SK-N-SH (cell line): ENCODE measurements at regions not wholly inside any gene's neighbourhood (a gene's known extent, or its start where the extent isn't known, plus 50 kb on each side); places are given as distances from the start of the nearest gene placed in this dataset.

Experiments used
- CTCF ChIA-PET: fragments of 300-600, 350-600 bp; formaldehyde crosslinking; extraction: SDS; loops from one replicate; lab custom pipeline; 2021; lab: Yijun Ruan, JAX
- POLR2A ChIA-PET: fragments of 350-600 bp; sonication (Branson Sonifier 250); formaldehyde crosslinking; extraction: SDS; loops from one replicate; lab custom pipeline; 2020; ENCODE audit warnings: antibody characterized with exemption, inconsistent platforms; lab: Yijun Ruan, JAX
- DNase-seq: peaks from one replicate; pipeline ENCODE4 v3.0.0; 2012
- H2AFZ ChIP-seq: fragments of 200-600 bp; sonication (generic); 2 replicates; pipeline ENCODE4 v1.8.1; 2016; ENCODE audit warnings: antibody characterized with exemption, mild to moderate bottlenecking, low read depth
- H3F3A ChIP-seq: fragments of 200-600 bp; sonication (generic); replicated peaks from 2 replicates; pipeline ENCODE3; 2016; ENCODE audit warnings: antibody characterized with exemption, mild to moderate bottlenecking; ENCODE audit not compliant: insufficient read depth
- H3K27ac ChIP-seq, 2 experiments: fragments of 200-500 bp in 1 of 2; fragments of 200-600 bp in 1 of 2; sonication (Bioruptor generic) in 1 of 2; sonication (generic), shearing (Covaris generic) in 1 of 2; 2 replicates each; pipeline versions ENCODE4 v1.5.1 to v1.6.1; 2014 to 2016; ENCODE audit warnings: low read depth in 2 of 2, inconsistent platforms in 1 of 2, low read length in 1 of 2, mild to moderate bottlenecking in 1 of 2, mixed read lengths in 1 of 2
- H3K27me3 ChIP-seq: fragments of 200-600 bp; sonication (generic), shearing (Covaris generic); 2 replicates; pipeline ENCODE4 v1.6.1; 2016; ENCODE audit warnings: mixed run types; ENCODE audit not compliant: insufficient read depth
- H3K36me3 ChIP-seq, 2 experiments: fragments of 200-500 bp in 1 of 2; fragments of 200-600 bp in 1 of 2; sonication (Bioruptor generic) in 1 of 2; sonication (generic) in 1 of 2; replicated peaks in 1 of 2; 2 replicates each; pipeline versions ENCODE3 to v1.5.1; 2014 to 2016; ENCODE audit warnings: low read length in 1 of 2, mild to moderate bottlenecking in 1 of 2; ENCODE audit not compliant: insufficient read depth in 2 of 2, control insufficient read depth in 1 of 2
- H3K4me1 ChIP-seq, 2 experiments: fragments of 200-500 bp in 1 of 2; fragments of 200-600 bp in 1 of 2; sonication (Bioruptor generic) in 1 of 2; sonication (generic), shearing (Covaris generic) in 1 of 2; 2 replicates each; pipeline versions ENCODE4 v1.5.1 to v1.6.1; 2014 to 2016; ENCODE audit warnings: low read depth in 1 of 2, low read length in 1 of 2, mixed run types in 1 of 2; ENCODE audit not compliant: insufficient read depth in 2 of 2, control insufficient read depth in 1 of 2
- H3K4me2 ChIP-seq: fragments of 200-600 bp; sonication (generic), shearing (Covaris generic); 2 replicates; pipeline ENCODE4 v1.6.1; 2017; ENCODE audit warnings: mixed run types
- H3K4me3 ChIP-seq, 2 experiments: fragments of 200-500 bp in 1 of 2; fragments of 200-600 bp in 1 of 2; sonication (Bioruptor generic) in 1 of 2; sonication (generic), shearing (Covaris generic) in 1 of 2; 2 replicates each; pipeline versions ENCODE4 v1.5.1 to v1.8.1; 2014 to 2016; ENCODE audit warnings: low read depth in 2 of 2, inconsistent platforms in 1 of 2, low read length in 1 of 2, mild to moderate bottlenecking in 1 of 2, mixed read lengths in 1 of 2, moderate library complexity in 1 of 2
- H3K79me2 ChIP-seq: fragments of 200-600 bp; sonication (generic); 2 replicates; pipeline ENCODE4 v1.8.1; 2017; ENCODE audit warnings: mild to moderate bottlenecking; ENCODE audit not compliant: insufficient read depth
- H3K9ac ChIP-seq: fragments of 200-600 bp; sonication (generic); 2 replicates; pipeline ENCODE4 v1.6.1; 2017; ENCODE audit warnings: mixed run types
- H3K9me2 ChIP-seq: fragments of 200-600 bp; sonication (generic); 2 replicates; pipeline ENCODE4 v1.6.1; 2017; ENCODE audit warnings: mixed run types
- H3K9me3 ChIP-seq: fragments of 200-600 bp; sonication (generic); 2 replicates; pipeline ENCODE4 v1.6.1; 2017; ENCODE audit warnings: mixed run types, mild to moderate bottlenecking, moderate library complexity
- H4K20me1 ChIP-seq: fragments of 200-600 bp; sonication (generic); 2 replicates; pipeline ENCODE4 v1.6.1; 2017; ENCODE audit warnings: mild to moderate bottlenecking, mixed run types; ENCODE audit not compliant: insufficient read depth
- CHD2 ChIP-seq: fragments of 150-350 bp; IDR thresholded peaks from 2 replicates; pipeline ENCODE4 v1.6.1; 2018; ENCODE audit warnings: low read length; ENCODE audit not compliant: partially characterized antibody
- EP300 ChIP-seq, 2 experiments: IDR thresholded peaks; 2 replicates each; pipeline versions ENCODE4 v1.4.0 to v1.6.1; 2012; ENCODE audit warnings: borderline replicate concordance in 1 of 2, low read depth in 1 of 2, low read length in 1 of 2
- EZH2phosphoT487 ChIP-seq: fragments of 200-600 bp; sonication (generic); IDR thresholded peaks from 2 replicates; pipeline ENCODE4 v1.6.1; 2017; ENCODE audit warnings: low read depth, mixed run types, mild to moderate bottlenecking, antibody characterized with exemption, moderate library complexity, borderline replicate concordance
- FOXJ3 ChIP-seq: sonication (generic); formaldehyde crosslinking; IDR thresholded peaks from 2 replicates; pipeline ENCODE4 v1.5.1; 2020; ENCODE audit warnings: mild to moderate bottlenecking, missing genetic modification reagents
- FOXM1 ChIP-seq: IDR thresholded peaks from 2 replicates; pipeline ENCODE4 v1.4.0; 2012; ENCODE audit warnings: low read depth, mild to moderate bottlenecking
- GABPA ChIP-seq: IDR thresholded peaks from 2 replicates; pipeline ENCODE4 v1.4.0; 2012; ENCODE audit warnings: low read depth, mild to moderate bottlenecking
- GATA2 ChIP-seq: sonication (generic); formaldehyde crosslinking; IDR thresholded peaks from 2 replicates; pipeline ENCODE4 v1.5.0; 2020; ENCODE audit warnings: mild to moderate bottlenecking, missing genetic modification reagents
- MAX ChIP-seq: IDR thresholded peaks from 2 replicates; pipeline ENCODE4 v1.4.0; 2012; ENCODE audit warnings: low read depth
- MEF2A ChIP-seq: IDR thresholded peaks from 2 replicates; pipeline ENCODE4 v1.4.0; 2012; ENCODE audit warnings: low read depth, borderline replicate concordance
- MXI1 ChIP-seq: IDR thresholded peaks from 2 replicates; pipeline ENCODE4 v1.6.1; 2012; ENCODE audit warnings: mild to moderate bottlenecking, low read depth, low read length, improper control_type of control experiment
- NFIC ChIP-seq: IDR thresholded peaks from 2 replicates; pipeline ENCODE4 v1.4.0; 2012; ENCODE audit warnings: borderline replicate concordance
- POLR2AphosphoS5 ChIP-seq: IDR thresholded peaks from 2 replicates; pipeline ENCODE4 v1.6.1; 2012; ENCODE audit warnings: low read depth, low read length
- RAD21 ChIP-seq: IDR thresholded peaks from 2 replicates; pipeline ENCODE4 v1.6.1; 2012; ENCODE audit warnings: mild to moderate bottlenecking, low read length
- RFX5 ChIP-seq: IDR thresholded peaks from 2 replicates; pipeline ENCODE4 v1.6.1; 2012; ENCODE audit warnings: mild to moderate bottlenecking, improper control_type of control experiment, low read length
- RXRA ChIP-seq: IDR thresholded peaks from 2 replicates; pipeline ENCODE4 v1.4.0; 2012; ENCODE audit warnings: low read depth, mild to moderate bottlenecking, borderline replicate concordance
- SIN3A ChIP-seq: IDR thresholded peaks from 2 replicates; pipeline ENCODE4 v1.6.1; 2012; ENCODE audit warnings: low read depth, mild to moderate bottlenecking, low read length, moderate library complexity, borderline replicate concordance
- SMC3 ChIP-seq: IDR thresholded peaks from 2 replicates; pipeline ENCODE4 v1.6.1; 2012; ENCODE audit warnings: low read depth, low read length, improper control_type of control experiment
- TAF1 ChIP-seq: IDR thresholded peaks from 2 replicates; pipeline ENCODE4 v1.6.1; 2012; ENCODE audit warnings: low read depth, mild to moderate bottlenecking, low read length, moderate library complexity, borderline replicate concordance
- YY1 ChIP-seq: IDR thresholded peaks from 2 replicates; pipeline ENCODE4 v1.4.0; 2012; ENCODE audit warnings: low read depth, mild to moderate bottlenecking
- WGBS: methylation state at CpG from one replicate; pipeline ENCODE4 v1.1.6; 2017; ENCODE audit warnings: low lambda C conversion rate; 5-methylcytosine and 5-hydroxymethylcytosine counted together
- TF ChIP-seq, protein P1 (sequence below): fragments of 150-350 bp; IDR thresholded peaks from 2 replicates; pipeline ENCODE4 v1.6.1; 2017; ENCODE audit warnings: antibody characterized with exemption, low read length, low read depth, borderline replicate concordance
- TF ChIP-seq, protein P2 (sequence below): IDR thresholded peaks from 2 replicates; pipeline ENCODE4 v1.4.0; 2012; ENCODE audit warnings: low read depth, borderline replicate concordance

- Histone ChIP-seq H3K9me2 (no peaks in the 10 kb centered on the region), H3K27ac (no peak overlapping the region), H3K36me3 (no peaks in the 10 kb centered on the region), H3K79me2 (no peaks in the 10 kb centered on the region), H3K9ac (no peak overlapping the region), H3K27me3 (peaks cover 4% of the 10 kb centered on the region; the same call in 1 of the 2 replicates), H3K4me1 (peaks cover 0 to 7% of the 10 kb centered on the region in 2 experiments; a peak in 1 of 4 replicates), H3K4me3 (no peak overlapping the region), H2AFZ (no peak overlapping the region), H3K4me2 (no peak overlapping the region), H3K9me3 (no peaks in the 10 kb centered on the region), H3F3A (no peaks in the 10 kb centered on the region), H4K20me1 (no peaks in the 10 kb centered on the region)
- CTCF ChIA-PET: interaction anchor here (0.6 to 4.6 kb wide), 6 partner anchors 16 to 364 kb away, joined by 3 to 31 read pairs (median 4); no protein-coding TSS in a partner anchor
- no peak for TF ChIP-seq GATA2 (CRISPR knock-in tag)
- no peak for TF ChIP-seq SIN3A
- TF ChIP-seq POLR2AphosphoS5: no peak
- WGBS: 71% methylated on average over 3 of the region's 3 CpGs
- no peak for DNase-seq
- POLR2A ChIA-PET: no interaction called here
These were observed 75.8 kb upstream of the ABCD3 start for GRCh38 chr1:94342416-94342815.

DNA sequence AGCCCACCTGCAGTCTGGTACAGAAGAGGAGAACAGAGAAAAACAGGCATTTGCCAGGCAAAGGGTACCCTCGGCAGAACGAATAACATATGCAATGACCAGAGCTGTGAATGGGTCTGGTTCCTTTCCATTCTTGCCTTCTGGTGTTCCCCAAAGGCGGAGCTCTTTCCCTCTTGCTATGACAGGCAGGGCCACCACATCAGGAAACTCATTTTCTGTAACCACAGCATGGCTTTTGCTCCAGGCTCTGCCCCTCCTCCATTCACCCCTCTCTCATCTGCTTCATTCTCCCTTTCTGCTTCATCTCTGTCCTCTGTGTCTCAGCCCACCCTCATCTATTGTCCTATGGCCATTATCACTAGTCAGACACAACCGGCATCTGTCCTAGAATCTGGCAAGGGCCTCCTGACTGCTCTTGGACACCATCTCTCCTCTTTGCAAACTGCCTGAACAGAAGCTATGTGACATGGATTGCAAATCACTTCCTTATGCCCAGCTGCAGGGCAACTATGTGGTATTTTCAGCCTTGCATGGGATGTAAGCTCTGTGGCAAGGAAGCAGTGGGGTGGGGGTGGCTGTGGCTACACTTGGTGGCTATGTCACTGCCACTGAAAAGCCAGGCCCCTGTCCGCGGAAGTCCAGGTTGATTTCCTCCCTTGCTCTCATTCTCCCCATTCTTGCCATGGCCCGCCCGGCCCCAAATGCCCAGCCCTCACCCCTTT is 78.8 kb upstream of the ABCD3 start:
- peaks cover 6% of the 10 kb centered on the region for H3F3A ChIP-seq
- H3K9ac ChIP-seq: no peak overlapping the region
- H3K4me3 ChIP-seq: no peak overlapping the region
- ChIA-PET POLR2A (no interaction called here), CTCF (interaction anchor here (0.6 to 11.4 kb wide), 5 partner anchors 102 to 307 kb away, joined by 3 to 889 read pairs (median 8); partner anchors contain the start of gene ARHGAP29)
- H3K27ac ChIP-seq: no peak overlapping the region; a peak in 1 of 4 replicates
- H3K36me3 ChIP-seq: no peaks in the 10 kb centered on the region
- no peak overlapping the region for H2AFZ ChIP-seq
- 81% methylated on average over 8 of the region's 8 CpGs for WGBS
- peaks cover 4% of the 10 kb centered on the region; the same call in 1 of the 2 replicates for H3K27me3 ChIP-seq
- no peaks in the 10 kb centered on the region for H3K79me2 ChIP-seq
- TF ChIP-seq YY1: no peak
- no peak for TF ChIP-seq FOXJ3 (CRISPR knock-in tag)
- TF ChIP-seq MXI1: no peak
- TF ChIP-seq NFIC: no peak
- no peak for TF ChIP-seq RFX5
- no peak for TF ChIP-seq RAD21
- TF ChIP-seq TAF1: no peak
- no peak for TF ChIP-seq EP300 (IDR thresholded peaks at IDR 0.05; ENCODE audit: borderline replicate concordance in 1 of 2, low read depth in 1 of 2, low read length in 1 of 2)
- no peak for TF ChIP-seq MEF2A
- TF ChIP-seq EZH2phosphoT487: no peak
- no peak for TF ChIP-seq RXRA
- no peak for TF ChIP-seq GABPA
- TF ChIP-seq FOXM1: no peak
- TF ChIP-seq, protein P1, sequence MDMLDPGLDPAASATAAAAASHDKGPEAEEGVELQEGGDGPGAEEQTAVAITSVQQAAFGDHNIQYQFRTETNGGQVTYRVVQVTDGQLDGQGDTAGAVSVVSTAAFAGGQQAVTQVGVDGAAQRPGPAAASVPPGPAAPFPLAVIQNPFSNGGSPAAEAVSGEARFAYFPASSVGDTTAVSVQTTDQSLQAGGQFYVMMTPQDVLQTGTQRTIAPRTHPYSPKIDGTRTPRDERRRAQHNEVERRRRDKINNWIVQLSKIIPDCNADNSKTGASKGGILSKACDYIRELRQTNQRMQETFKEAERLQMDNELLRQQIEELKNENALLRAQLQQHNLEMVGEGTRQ: no peak
- TF ChIP-seq SMC3: no peak
- TF ChIP-seq, protein P2, sequence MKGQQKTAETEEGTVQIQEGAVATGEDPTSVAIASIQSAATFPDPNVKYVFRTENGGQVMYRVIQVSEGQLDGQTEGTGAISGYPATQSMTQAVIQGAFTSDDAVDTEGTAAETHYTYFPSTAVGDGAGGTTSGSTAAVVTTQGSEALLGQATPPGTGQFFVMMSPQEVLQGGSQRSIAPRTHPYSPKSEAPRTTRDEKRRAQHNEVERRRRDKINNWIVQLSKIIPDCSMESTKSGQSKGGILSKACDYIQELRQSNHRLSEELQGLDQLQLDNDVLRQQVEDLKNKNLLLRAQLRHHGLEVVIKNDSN: no peak
- no peak for TF ChIP-seq MAX
- TF ChIP-seq CHD2: no peak
- DNase-seq: no peak
- H3K9me2 ChIP-seq: no peaks in the 10 kb centered on the region
- no peaks in the 10 kb centered on the region for H4K20me1 ChIP-seq
- no peak overlapping the region for H3K4me2 ChIP-seq
- H3K4me1 ChIP-seq: peaks cover 6 to 7% of the 10 kb centered on the region in 2 experiments; a peak in 3 of 4 replicates
- H3K9me3 ChIP-seq: no peaks in the 10 kb centered on the region
